ENCODE measurements at regions not wholly inside any gene's neighbourhood (a gene's known extent, or its start where the extent isn't known, plus 50 kb on each side); places are given as distances from the start of the nearest gene placed in this dataset.
"Not testable (repeated sequence)": the region's sequence is repeated elsewhere in the genome, so short reads cannot be mapped to it uniquely, and the experiment has no call there.

GRCh38 chr4:174398728-174399127 is 115.0 kb downstream of the CEP44 start:
- no peak for DNase-seq

DNA sequence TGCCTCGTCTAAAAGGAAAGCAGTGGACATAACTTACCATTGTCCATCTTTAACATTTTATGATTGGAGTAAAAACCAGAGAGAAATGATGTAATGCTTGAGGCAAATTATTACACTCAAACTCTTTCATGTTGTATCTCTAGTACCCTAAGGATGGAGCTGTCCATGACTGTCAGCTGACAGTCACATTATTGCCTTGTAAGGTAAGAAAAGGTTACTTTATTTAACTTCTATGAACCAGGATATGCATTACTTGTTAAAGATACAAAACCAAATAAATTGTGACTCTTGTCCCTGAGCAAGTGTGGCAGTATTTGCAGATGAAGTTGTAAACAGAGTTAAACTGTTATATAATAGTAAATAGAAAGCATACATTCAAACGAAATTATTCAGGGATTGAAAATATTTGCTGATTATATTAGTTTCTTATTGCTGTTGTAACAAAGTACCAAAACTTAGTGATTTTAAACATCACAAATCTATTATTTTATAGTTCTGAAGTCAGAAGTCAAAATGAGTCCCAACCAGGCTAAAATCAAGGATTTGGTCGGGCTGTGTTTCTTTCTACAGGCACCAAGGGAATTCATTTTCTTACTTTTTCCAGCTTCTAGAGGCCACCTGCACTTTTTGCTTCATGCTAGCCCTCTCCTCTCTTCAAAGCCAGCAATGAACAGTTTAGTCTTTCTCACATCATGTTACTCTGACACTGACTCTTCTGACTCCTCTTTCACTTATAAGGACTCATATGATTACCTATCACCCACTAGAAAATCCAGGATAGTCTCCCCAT is 113.8 kb downstream of the CEP44 start:
- DNase-seq = no peak

DNA sequence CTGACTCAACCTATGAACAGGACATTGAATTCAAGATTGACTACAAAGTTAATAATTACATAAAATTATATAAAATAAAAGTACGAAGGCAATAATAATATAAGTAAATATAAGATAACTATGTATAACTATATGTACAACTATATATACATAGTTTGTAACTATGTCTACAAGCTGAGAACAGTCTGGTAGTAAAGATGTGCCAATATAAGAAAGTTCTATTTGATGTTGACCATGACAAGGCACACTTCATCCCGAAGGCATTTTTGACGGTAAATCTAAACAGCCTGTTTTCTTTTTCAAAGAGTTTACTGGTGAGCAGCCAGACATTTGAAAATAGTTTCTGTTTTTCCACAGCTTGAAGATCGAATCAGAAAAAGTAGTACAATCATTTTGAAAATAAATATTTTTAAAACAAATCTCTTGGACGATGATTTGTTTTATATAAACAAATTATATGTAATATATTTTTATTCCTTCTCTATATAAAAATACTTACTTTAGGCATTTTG is 112.9 kb downstream of the CEP44 start:
- no peak for DNase-seq

DNA sequence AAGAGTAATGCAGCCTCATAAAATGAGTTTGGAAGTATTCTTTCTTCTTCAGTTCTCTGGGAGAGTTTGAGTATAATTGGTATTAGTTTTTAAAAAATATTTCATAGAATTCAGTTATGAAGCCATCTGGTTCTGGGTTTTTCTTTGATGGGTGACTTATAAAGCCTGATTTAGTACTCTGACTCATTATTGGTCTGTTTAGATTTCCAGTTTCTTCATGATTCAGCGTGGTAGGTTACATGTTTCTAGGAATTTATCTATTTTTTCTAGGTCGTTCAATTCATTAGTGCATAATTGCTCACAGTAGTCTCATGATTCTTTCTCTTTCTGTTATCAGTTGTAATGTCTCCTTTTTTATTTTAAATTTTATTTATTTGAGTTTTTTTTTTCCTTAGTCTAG is 111.2 kb downstream of the CEP44 start:
- DNase-seq = no peak

- no peak for DNase-seq
These were observed 105.7 kb downstream of the CEP44 start for GRCh38 chr4:174389439-174389838.

DNA sequence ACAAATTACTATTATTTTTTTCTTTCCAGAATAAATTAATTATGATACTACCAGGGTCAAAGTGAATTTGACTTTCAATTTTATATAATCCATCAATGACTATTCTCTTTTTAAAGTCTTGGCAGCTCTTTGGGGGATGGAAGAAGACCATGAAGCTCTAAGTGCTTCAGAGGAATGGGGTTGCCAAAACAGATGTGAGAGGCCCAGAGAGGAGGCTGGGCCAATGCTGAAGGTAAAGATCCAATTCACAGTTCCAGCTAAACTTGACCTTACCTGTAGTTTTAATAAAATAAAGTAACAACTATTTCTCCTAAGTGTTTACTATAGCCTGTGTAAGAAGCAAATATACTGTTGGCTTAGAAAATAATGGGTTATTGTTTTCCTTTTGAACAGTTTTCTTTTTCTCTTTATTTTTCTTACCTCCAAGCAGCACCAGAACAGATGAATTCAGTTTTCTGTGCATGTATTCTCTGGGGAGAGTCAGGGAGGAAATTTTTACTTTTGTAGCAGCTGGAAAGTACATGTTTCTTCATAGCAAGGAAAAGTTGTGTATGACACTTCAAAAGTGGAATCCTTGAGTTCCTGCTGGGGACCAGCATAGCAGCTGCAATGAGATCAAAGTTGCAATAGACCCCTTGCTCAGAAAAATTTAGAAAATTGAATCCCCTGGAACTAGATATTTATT is 104.9 kb downstream of the CEP44 start:
- no peak for DNase-seq

DNA sequence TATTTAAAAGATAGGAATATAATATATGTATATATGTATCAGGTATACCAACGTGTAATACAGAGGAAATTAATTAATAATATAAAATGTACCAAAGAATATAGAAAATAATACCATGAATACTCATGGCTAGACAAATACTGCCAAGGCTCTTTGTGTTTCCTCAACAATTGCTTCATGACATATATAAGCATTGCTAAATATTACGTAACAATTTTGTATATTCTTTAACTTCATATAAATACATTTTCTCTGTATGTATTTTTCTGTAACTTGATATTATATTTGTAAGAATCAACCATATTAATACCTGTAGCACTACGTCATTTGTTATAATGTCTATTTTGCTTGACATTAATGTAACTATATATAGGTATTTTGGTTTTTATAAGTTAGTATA is 104.0 kb downstream of the CEP44 start:
- no peak for DNase-seq

GRCh38 chr4:174387143-174387542 is 103.4 kb downstream of the CEP44 start:
- no peak for DNase-seq

- DNase-seq = no peak
These were observed 100.1 kb downstream of the CEP44 start for GRCh38 chr4:174383783-174384182.

DNA sequence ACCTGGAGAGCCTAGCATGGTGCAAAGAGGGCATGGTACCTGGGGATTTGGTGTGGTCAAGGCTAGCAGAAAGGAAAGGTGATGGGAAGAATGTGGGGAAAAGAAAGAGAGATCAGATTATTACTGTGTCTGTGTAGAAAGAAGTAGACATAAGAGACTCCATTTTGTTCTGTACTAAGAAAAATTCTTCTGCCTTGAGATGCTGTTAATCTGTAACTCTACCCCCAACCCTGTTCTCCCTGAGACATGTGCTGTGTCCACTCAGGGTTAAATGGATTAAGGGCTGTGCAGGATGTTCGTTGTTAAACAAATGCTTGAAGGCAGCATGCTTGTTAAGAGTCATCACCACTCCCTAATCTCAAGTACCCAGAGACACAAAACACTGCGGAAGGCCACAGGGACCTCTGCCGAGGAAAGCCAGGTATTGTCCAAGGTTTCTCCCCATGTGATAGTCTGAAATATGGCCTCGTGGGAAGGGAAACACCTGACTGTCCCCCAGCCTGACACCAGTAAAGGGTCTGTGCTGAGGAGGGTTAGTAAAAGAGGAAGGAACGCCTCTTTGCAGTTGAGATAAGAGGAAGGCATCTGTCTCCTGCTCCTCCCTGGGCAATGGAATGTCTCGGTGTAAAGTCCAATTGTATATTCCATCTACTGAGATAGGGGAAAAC is 99.4 kb downstream of the CEP44 start:
- DNase-seq = not testable (repeated sequence)

Data from T-helper 1 cell (primary cell).